HG02840 (cell line): ENCODE measurements at regions not wholly inside any gene's neighbourhood (a gene's known extent, or its start where the extent isn't known, plus 50 kb on each side); places are given as distances from the start of the nearest gene placed in this dataset.

Experiments used
- ATAC-seq: cut with Tn5 transposase; IDR thresholded peaks from one replicate; pipeline ENCODE4 v1.9.1; 2021; ENCODE audit warnings: mild to moderate bottlenecking, moderate library complexity, moderate number of reproducible peaks; ENCODE audit not compliant: unreplicated experiment, low FRiP score

GRCh38 chr2:6637330-6637729, 228.4 kb downstream of the CMPK2 start:
- no peak for ATAC-seq

GRCh38 chr2:6639929-6640620, 225.6 kb downstream of the CMPK2 start:
- no peak for ATAC-seq

- ATAC-seq = no peak
Observed at GRCh38 chr2:6640621-6641015, 225.1 kb downstream of the CMPK2 start.

- ATAC-seq = no peak
Observed at GRCh38 chr2:6641956-6642355, 223.8 kb downstream of the CMPK2 start.

GRCh38 chr2:6644261-6644660, 221.4 kb downstream of the CMPK2 start:
- no peak for ATAC-seq

- ATAC-seq = no peak
Observed at GRCh38 chr2:6645004-6645403, 220.7 kb downstream of the CMPK2 start.

- no peak for ATAC-seq
Observed at GRCh38 chr2:6645672-6646071, 220.0 kb downstream of the CMPK2 start.

- ATAC-seq = no peak
Observed at GRCh38 chr2:6647046-6647445, 218.7 kb downstream of the CMPK2 start.

GRCh38 chr2:6648596-6649247, 217.0 kb downstream of the CMPK2 start:
- ATAC-seq = no peak

GRCh38 chr2:6650311-6650710, 215.4 kb downstream of the CMPK2 start:
- ATAC-seq = no peak

- ATAC-seq = no peak
Observed at GRCh38 chr2:6652251-6652650, 213.5 kb downstream of the CMPK2 start.

- no peak for ATAC-seq
Observed at GRCh38 chr2:6653281-6653750, 212.4 kb downstream of the CMPK2 start.

- no peak for ATAC-seq
Observed at GRCh38 chr2:6654279-6654678, 211.4 kb downstream of the CMPK2 start.

GRCh38 chr2:6656633-6657032, 209.1 kb downstream of the CMPK2 start:
- ATAC-seq = no peak

- no peak for ATAC-seq
Observed at GRCh38 chr2:6657136-6657535, 208.6 kb downstream of the CMPK2 start.

GRCh38 chr2:6657855-6658254, 207.9 kb downstream of the CMPK2 start:
- ATAC-seq = no peak

GRCh38 chr2:6664332-6665061, 201.2 kb downstream of the CMPK2 start:
- no peak for ATAC-seq

- ATAC-seq = no peak
Observed at GRCh38 chr2:6665093-6666045, 200.3 kb downstream of the CMPK2 start.

- ATAC-seq = no peak
Observed at GRCh38 chr2:6667326-6667725, 198.4 kb downstream of the CMPK2 start.

GRCh38 chr2:6671913-6672312, 193.8 kb downstream of the CMPK2 start:
- no peak for ATAC-seq
